ENCODE measurements at regions not wholly inside any gene's neighbourhood (a gene's known extent, or its start where the extent isn't known, plus 50 kb on each side); places are given as distances from the start of the nearest gene placed in this dataset.

GRCh38 chr6:141653590-141653989 lies 479.1 kb upstream of the GJE1 start:
- TF ChIP-seq CTCF (IDR thresholded peaks at IDR 0.05) (no peak), POLR2A (IDR thresholded peaks at IDR 0.05) (no peak), POLR2AphosphoS5 (IDR thresholded peaks at IDR 0.05) (no peak), EP300 (IDR thresholded peaks at IDR 0.05) (no peak)
